Thyroid gland (tissue), 4 donors: ENCODE measurements at regions not wholly inside any gene's neighbourhood (a gene's known extent, or its start where the extent isn't known, plus 50 kb on each side); places are given as distances from the start of the nearest gene placed in this dataset.

Experiments used
- POLR2A ChIP-seq, 2 donors: fragments of 450-650 bp; IDR thresholded peaks; one replicate each; pipeline ENCODE4 v1.6.1; 2017; ENCODE audit warnings: antibody characterized with exemption in 2 of 2, mild to moderate bottlenecking in 2 of 2, moderate library complexity in 1 of 2
- TF ChIP-seq, protein P1 (sequence below), 6 experiments: fragments of 200-600 bp in 3 of 6; fragments of 450-650 bp in 3 of 6; sonication (generic) in 3 of 6; IDR thresholded peaks; one replicate each; pipeline ENCODE4 v1.5.1; 2016 to 2019; ENCODE audit warnings: antibody characterized with exemption in 6 of 6, mild to moderate bottlenecking in 2 of 6, inconsistent platforms in 1 of 6, moderate library complexity in 1 of 6

DNA sequence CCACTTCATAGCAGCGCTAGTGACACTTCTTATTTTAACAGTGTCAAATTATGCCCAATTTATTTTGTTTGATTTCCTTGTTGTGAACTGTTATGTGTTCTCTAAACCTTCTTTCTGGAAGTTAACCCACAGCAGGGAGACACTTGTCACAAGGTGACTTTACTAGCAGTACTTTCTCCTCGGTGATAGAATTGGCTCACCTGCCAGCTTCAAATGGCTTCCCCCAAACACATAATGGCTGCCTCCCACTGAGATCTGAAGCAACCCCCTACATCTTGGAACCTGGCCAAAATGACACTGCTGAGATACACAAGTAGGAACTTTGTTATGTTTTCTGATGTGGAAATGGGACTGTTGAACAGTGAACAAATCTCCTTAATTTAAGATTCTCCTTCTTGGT lies 238.8 kb upstream of the DPH6 start:
- TF ChIP-seq, protein P1, sequence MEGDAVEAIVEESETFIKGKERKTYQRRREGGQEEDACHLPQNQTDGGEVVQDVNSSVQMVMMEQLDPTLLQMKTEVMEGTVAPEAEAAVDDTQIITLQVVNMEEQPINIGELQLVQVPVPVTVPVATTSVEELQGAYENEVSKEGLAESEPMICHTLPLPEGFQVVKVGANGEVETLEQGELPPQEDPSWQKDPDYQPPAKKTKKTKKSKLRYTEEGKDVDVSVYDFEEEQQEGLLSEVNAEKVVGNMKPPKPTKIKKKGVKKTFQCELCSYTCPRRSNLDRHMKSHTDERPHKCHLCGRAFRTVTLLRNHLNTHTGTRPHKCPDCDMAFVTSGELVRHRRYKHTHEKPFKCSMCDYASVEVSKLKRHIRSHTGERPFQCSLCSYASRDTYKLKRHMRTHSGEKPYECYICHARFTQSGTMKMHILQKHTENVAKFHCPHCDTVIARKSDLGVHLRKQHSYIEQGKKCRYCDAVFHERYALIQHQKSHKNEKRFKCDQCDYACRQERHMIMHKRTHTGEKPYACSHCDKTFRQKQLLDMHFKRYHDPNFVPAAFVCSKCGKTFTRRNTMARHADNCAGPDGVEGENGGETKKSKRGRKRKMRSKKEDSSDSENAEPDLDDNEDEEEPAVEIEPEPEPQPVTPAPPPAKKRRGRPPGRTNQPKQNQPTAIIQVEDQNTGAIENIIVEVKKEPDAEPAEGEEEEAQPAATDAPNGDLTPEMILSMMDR (IDR thresholded peaks at IDR 0.05), result no peak
- no peak for TF ChIP-seq POLR2A (IDR thresholded peaks at IDR 0.05)
